IMR-90 (cell line): ENCODE measurements at regions not wholly inside any gene's neighbourhood (a gene's known extent, or its start where the extent isn't known, plus 50 kb on each side); places are given as distances from the start of the nearest gene placed in this dataset.

Experiments
- ATAC-seq: fragments of 200-7000 bp; cut with Tn5 transposase; 2 replicates; pipeline ENCODE4 v1.9.1; 2020; ENCODE audit warnings: low read depth, mild to moderate bottlenecking, moderate library complexity
- BruUV-seq: library from RNA; stranded (reverse); fragments of 400-500 nt; replicated peaks from 2 replicates; lab custom pipeline; 2021; lab: Mats Ljungman, UMichigan
- CTCF ChIA-PET: fragments of 300-600 bp; formaldehyde crosslinking; extraction: SDS; loops from one replicate; lab custom pipeline; 2021; ENCODE audit warnings: antibody characterized with exemption; lab: Yijun Ruan, JAX
- POLR2A ChIA-PET: fragments of 300-600 bp; sonication (Branson Sonifier 250); formaldehyde crosslinking; loops from one replicate; lab custom pipeline; 2022; ENCODE audit warnings: antibody characterized with exemption; ENCODE audit not compliant: unreplicated experiment; lab: Charles Lee
- DNase-seq: peaks from one replicate; pipeline ENCODE4 v3.0.0; 2013
- H2AFZ ChIP-seq: replicated peaks from 2 replicates; pipeline ENCODE3; 2013; ENCODE audit warnings: low read length, mild to moderate bottlenecking; ENCODE audit not compliant: poor library complexity
- H2AK5ac ChIP-seq: 2 replicates; pipeline ENCODE4 v1.6.1; 2013; ENCODE audit warnings: low read depth, low read length, inconsistent platforms
- H2AK9ac ChIP-seq: replicated peaks from 2 replicates; pipeline ENCODE3; 2013; ENCODE audit warnings: mild to moderate bottlenecking, low read depth, low read length, moderate library complexity; ENCODE audit not compliant: poor library complexity
- H2BK120ac ChIP-seq: 2 replicates; pipeline ENCODE4 v1.6.1; 2013; ENCODE audit warnings: low read depth, low read length, inconsistent platforms
- H2BK15ac ChIP-seq: 3 replicates; pipeline ENCODE4 v1.6.1; 2013; ENCODE audit warnings: low read depth, low read length, inconsistent platforms
- H2BK20ac ChIP-seq: 2 replicates; pipeline ENCODE4 v1.6.1; 2013; ENCODE audit warnings: low read depth, mild to moderate bottlenecking, inconsistent platforms, low read length, moderate library complexity
- H2BK5ac ChIP-seq: 2 replicates; pipeline ENCODE4 v1.6.1; 2013; ENCODE audit warnings: mild to moderate bottlenecking, low read depth, low read length, inconsistent platforms; ENCODE audit not compliant: poor library complexity, severe bottlenecking
- H3K14ac ChIP-seq: replicated peaks from 2 replicates; pipeline ENCODE4 v1.6.1; 2013; ENCODE audit warnings: low read depth, low read length, inconsistent platforms
- H3K18ac ChIP-seq: 2 replicates; pipeline ENCODE4 v1.6.1; 2013; ENCODE audit warnings: low read depth, low read length, control low read depth
- H3K23ac ChIP-seq: 2 replicates; pipeline ENCODE4 v1.6.1; 2013; ENCODE audit warnings: low read depth, low read length, inconsistent platforms
- H3K27ac ChIP-seq: 2 replicates; pipeline ENCODE4 v1.5.1; 2013; ENCODE audit warnings: mild to moderate bottlenecking, control low read depth, low read length; ENCODE audit not compliant: insufficient read depth
- H3K27me3 ChIP-seq: 2 replicates; pipeline ENCODE4 v1.6.1; 2013; ENCODE audit warnings: low read length; ENCODE audit not compliant: control insufficient read depth, insufficient read depth
- H3K36me3 ChIP-seq: 2 replicates; pipeline ENCODE4 v1.6.1; 2013; ENCODE audit warnings: low read length, mixed read lengths; ENCODE audit not compliant: control insufficient read depth, insufficient read depth
- H3K4ac ChIP-seq: 2 replicates; pipeline ENCODE4 v1.6.1; 2013; ENCODE audit warnings: low read depth, low read length, inconsistent platforms
- H3K4me1 ChIP-seq: 2 replicates; pipeline ENCODE4 v1.6.1; 2013; ENCODE audit warnings: low read length, mixed read lengths; ENCODE audit not compliant: control insufficient read depth, insufficient read depth
- H3K4me2 ChIP-seq: 2 replicates; pipeline ENCODE4 v1.6.1; 2013; ENCODE audit warnings: low read depth, mild to moderate bottlenecking, control low read depth, low read length, moderate library complexity
- H3K4me3 ChIP-seq: 2 replicates; pipeline ENCODE4 v1.5.1; 2013; ENCODE audit warnings: low read depth, mild to moderate bottlenecking, control low read depth, low read length, moderate library complexity; ENCODE audit not compliant: insufficient read depth
- H3K56ac ChIP-seq: 2 replicates; pipeline ENCODE4 v1.6.1; 2013; ENCODE audit warnings: low read length, inconsistent platforms; ENCODE audit not compliant: insufficient read depth; ENCODE audit errors: extremely low read depth
- H3K79me1 ChIP-seq, 2 experiments: 2 replicates each; pipeline ENCODE4 v1.6.1; 2013; ENCODE audit warnings: low read length in 2 of 2, inconsistent platforms in 1 of 2, low read depth in 1 of 2
- H3K9ac ChIP-seq: 2 replicates; pipeline ENCODE4 v1.6.1; 2013; ENCODE audit warnings: low read depth, low read length, control low read depth
- H3K9me1 ChIP-seq: 2 replicates; pipeline ENCODE4 v1.6.1; 2013; ENCODE audit warnings: low read length, inconsistent platforms; ENCODE audit not compliant: insufficient read depth
- H3K9me3 ChIP-seq: 2 replicates; pipeline ENCODE4 v1.6.1; 2013; ENCODE audit warnings: low read length; ENCODE audit not compliant: control insufficient read depth, insufficient read depth
- H4K20me1 ChIP-seq: 2 replicates; pipeline ENCODE4 v1.6.1; 2013; ENCODE audit warnings: low read length, inconsistent platforms; ENCODE audit not compliant: insufficient read depth
- H4K5ac ChIP-seq: 2 replicates; pipeline ENCODE4 v1.6.1; 2013; ENCODE audit warnings: mild to moderate bottlenecking, low read depth, low read length, control low read depth
- H4K8ac ChIP-seq, 2 experiments: 2 replicates each; pipeline ENCODE4 v1.6.1; 2013; ENCODE audit warnings: low read depth in 2 of 2, low read length in 2 of 2, control low read depth in 1 of 2, inconsistent platforms in 1 of 2
- H4K91ac ChIP-seq: 2 replicates; pipeline ENCODE4 v1.6.1; 2013; ENCODE audit warnings: low read depth, low read length, inconsistent platforms; ENCODE audit not compliant: insufficient read depth
- BHLHE40 ChIP-seq: fragments of 150-350 bp; IDR thresholded peaks from 2 replicates; pipeline ENCODE4 v1.6.1; 2016; ENCODE audit warnings: mild to moderate bottlenecking, low read depth, low read length
- CHD1 ChIP-seq: IDR thresholded peaks from 2 replicates; pipeline ENCODE4 v1.6.1; 2012; ENCODE audit warnings: low read depth, low read length, improper control_type of control experiment
- FOS ChIP-seq: fragments of 150-350 bp; IDR thresholded peaks from 2 replicates; pipeline ENCODE4 v1.6.1; 2016; ENCODE audit warnings: low read depth, low read length
- MAFK ChIP-seq: IDR thresholded peaks from 2 replicates; pipeline ENCODE4 v1.6.1; 2012; ENCODE audit warnings: low read depth, low read length, improper control_type of control experiment
- NFE2L2 ChIP-seq: fragments of 150-350 bp; IDR thresholded peaks from 2 replicates; pipeline ENCODE4 v1.6.1; 2016; ENCODE audit warnings: low read depth, mild to moderate bottlenecking, low read length
- RAD21 ChIP-seq: IDR thresholded peaks from 2 replicates; pipeline ENCODE4 v1.6.1; 2012; ENCODE audit warnings: low read length, improper control_type of control experiment
- RCOR1 ChIP-seq: IDR thresholded peaks from 2 replicates; pipeline ENCODE4 v1.6.1; 2012; ENCODE audit warnings: mild to moderate bottlenecking, low read length, improper control_type of control experiment; ENCODE audit not compliant: insufficient replicate concordance
- RFX5 ChIP-seq: IDR thresholded peaks from 2 replicates; pipeline ENCODE4 v1.8.0; 2012; ENCODE audit warnings: low read depth, mild to moderate bottlenecking, low read length, moderate library complexity
- WGBS, 2 experiments: methylation state at CpG; one replicate each; pipeline versions ENCODE4 v1.1.5 to v1.1.7; 2013; ENCODE audit warnings: missing lambda C conversion rate in 2 of 2; ENCODE audit not compliant: insufficient read length in 1 of 2; ENCODE audit errors: extremely low coverage in 2 of 2; 5-methylcytosine and 5-hydroxymethylcytosine counted together
- dilution Hi-C: fragments of 300-500 bp; cut with HindIII; formaldehyde crosslinking; loops from one replicate; pipeline ENCODE4 v1.14.3; 2018; ENCODE audit warnings: low sequenced_read_pairs; ENCODE audit not compliant: unreplicated experiment
- in situ Hi-C: fragments of 300-500 bp; cut with MboI; formaldehyde crosslinking; loops from 3 replicates; pipeline ENCODE4 v1.14.3; 2019; ENCODE audit warnings: low sequenced_read_pairs, inconsistent platforms, mixed read lengths
- intact Hi-C: fragments of 100-400 bp; cut with micrococcal nuclease; formaldehyde crosslinking; loops from 2 replicates; pipeline ENCODE4 v1.10.0; 2022
- TF ChIP-seq, protein P1 (sequence below): conservative IDR thresholded peaks from 2 replicates; pipeline ENCODE4 v1.5.1; 2012; ENCODE audit warnings: mild to moderate bottlenecking, low read depth, low read length, improper control_type of control experiment
- TF ChIP-seq, protein P2 (sequence below): fragments of 150-350 bp; IDR thresholded peaks from 2 replicates; pipeline ENCODE4 v1.6.1; 2017; ENCODE audit warnings: mild to moderate bottlenecking, antibody characterized with exemption, low read length, low read depth
- TF ChIP-seq, protein P3 (sequence below): fragments of 150-350 bp; IDR thresholded peaks from 2 replicates; pipeline ENCODE4 v1.6.1; 2016; ENCODE audit warnings: low read depth, mild to moderate bottlenecking, low read length, moderate library complexity, borderline replicate concordance

DNA sequence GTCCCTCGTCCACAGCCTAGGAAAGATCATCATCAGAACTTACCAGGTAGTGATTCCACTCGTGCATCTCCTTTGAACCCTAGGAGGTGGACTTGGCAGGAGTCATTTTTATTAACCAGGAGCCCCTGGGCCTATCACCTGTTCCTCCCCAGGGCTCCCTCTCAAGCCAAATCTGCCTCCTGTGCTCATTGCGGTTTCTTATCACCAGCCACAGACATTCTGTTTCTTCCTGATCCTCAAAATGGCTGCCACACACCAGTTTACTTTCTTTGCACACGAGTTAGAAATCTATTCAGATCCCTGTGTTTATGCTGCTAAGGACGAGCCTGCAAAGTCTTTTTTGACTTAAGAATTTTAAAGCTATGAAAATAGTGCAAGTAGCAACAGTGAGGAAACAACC lies 354.5 kb upstream of the BOD1L1 start:
- no peak overlapping the region for H3K4me2 ChIP-seq
- dilution Hi-C loops = no loop called here
- no peaks in the 10 kb centered on the region for H4K20me1 ChIP-seq
- no peaks in the 10 kb centered on the region for H3K9me3 ChIP-seq
- no peak overlapping the region for H4K5ac ChIP-seq
- H3K27ac ChIP-seq = no peak overlapping the region
- H3K79me1 ChIP-seq = no peaks in the 10 kb centered on the region
- no peak overlapping the region for H3K9ac ChIP-seq
- no CpG with 5 or more reads among the region's 5 CpGs for WGBS, 2 experiments
- H3K4ac ChIP-seq = no peak overlapping the region
- DNase-seq (no peak), ATAC-seq (no peak)
- no peak overlapping the region for H3K4me3 ChIP-seq
- no peak overlapping the region for H2AK9ac ChIP-seq
- no TSS peak for BruUV-seq
- H3K18ac ChIP-seq = no peak overlapping the region
- no peaks in the 10 kb centered on the region for H3K9me1 ChIP-seq
- peaks cover 8% of the 10 kb centered on the region for H3K4me1 ChIP-seq
- in situ Hi-C loops = no loop called here
- H2AFZ ChIP-seq = no peak overlapping the region
- POLR2A ChIA-PET = interaction anchor here (0.5 kb wide), 1 partner anchor 60 kb away, joined by 3 read pairs; no protein-coding TSS in a partner anchor
- H2BK120ac ChIP-seq = no peak overlapping the region
- H3K14ac ChIP-seq = no peak overlapping the region
- intact Hi-C loops = loop anchor here (10.0 kb wide), 1 partner anchor 113 kb away; no protein-coding TSS in a partner anchor
- peaks cover 9% of the 10 kb centered on the region for H3K27me3 ChIP-seq
- H2BK20ac ChIP-seq = no peak overlapping the region
- H3K56ac ChIP-seq = no peak overlapping the region
- H3K23ac ChIP-seq = no peak overlapping the region
- no peak overlapping the region for H2AK5ac ChIP-seq
- H4K91ac ChIP-seq = no peak overlapping the region
- H2BK15ac ChIP-seq = no peak overlapping the region
- no peak overlapping the region for H4K8ac ChIP-seq
- CTCF ChIA-PET = no interaction called here
- no peaks in the 10 kb centered on the region for H3K36me3 ChIP-seq
- TF ChIP-seq, protein P1, sequence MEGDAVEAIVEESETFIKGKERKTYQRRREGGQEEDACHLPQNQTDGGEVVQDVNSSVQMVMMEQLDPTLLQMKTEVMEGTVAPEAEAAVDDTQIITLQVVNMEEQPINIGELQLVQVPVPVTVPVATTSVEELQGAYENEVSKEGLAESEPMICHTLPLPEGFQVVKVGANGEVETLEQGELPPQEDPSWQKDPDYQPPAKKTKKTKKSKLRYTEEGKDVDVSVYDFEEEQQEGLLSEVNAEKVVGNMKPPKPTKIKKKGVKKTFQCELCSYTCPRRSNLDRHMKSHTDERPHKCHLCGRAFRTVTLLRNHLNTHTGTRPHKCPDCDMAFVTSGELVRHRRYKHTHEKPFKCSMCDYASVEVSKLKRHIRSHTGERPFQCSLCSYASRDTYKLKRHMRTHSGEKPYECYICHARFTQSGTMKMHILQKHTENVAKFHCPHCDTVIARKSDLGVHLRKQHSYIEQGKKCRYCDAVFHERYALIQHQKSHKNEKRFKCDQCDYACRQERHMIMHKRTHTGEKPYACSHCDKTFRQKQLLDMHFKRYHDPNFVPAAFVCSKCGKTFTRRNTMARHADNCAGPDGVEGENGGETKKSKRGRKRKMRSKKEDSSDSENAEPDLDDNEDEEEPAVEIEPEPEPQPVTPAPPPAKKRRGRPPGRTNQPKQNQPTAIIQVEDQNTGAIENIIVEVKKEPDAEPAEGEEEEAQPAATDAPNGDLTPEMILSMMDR = no peak
- TF ChIP-seq, protein P2, sequence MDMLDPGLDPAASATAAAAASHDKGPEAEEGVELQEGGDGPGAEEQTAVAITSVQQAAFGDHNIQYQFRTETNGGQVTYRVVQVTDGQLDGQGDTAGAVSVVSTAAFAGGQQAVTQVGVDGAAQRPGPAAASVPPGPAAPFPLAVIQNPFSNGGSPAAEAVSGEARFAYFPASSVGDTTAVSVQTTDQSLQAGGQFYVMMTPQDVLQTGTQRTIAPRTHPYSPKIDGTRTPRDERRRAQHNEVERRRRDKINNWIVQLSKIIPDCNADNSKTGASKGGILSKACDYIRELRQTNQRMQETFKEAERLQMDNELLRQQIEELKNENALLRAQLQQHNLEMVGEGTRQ = no peak
- no peak for TF ChIP-seq FOS
- TF ChIP-seq RAD21 = no peak
- TF ChIP-seq RFX5 = no peak
- TF ChIP-seq CHD1 = no peak
- TF ChIP-seq NFE2L2 = no peak
- TF ChIP-seq RCOR1 = no peak
- TF ChIP-seq, protein P3, sequence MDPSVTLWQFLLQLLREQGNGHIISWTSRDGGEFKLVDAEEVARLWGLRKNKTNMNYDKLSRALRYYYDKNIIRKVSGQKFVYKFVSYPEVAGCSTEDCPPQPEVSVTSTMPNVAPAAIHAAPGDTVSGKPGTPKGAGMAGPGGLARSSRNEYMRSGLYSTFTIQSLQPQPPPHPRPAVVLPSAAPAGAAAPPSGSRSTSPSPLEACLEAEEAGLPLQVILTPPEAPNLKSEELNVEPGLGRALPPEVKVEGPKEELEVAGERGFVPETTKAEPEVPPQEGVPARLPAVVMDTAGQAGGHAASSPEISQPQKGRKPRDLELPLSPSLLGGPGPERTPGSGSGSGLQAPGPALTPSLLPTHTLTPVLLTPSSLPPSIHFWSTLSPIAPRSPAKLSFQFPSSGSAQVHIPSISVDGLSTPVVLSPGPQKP = no peak
- no peak for TF ChIP-seq BHLHE40
- no peak for TF ChIP-seq MAFK
- H2BK5ac ChIP-seq = no peak overlapping the region
